ENCODE measurements at regions not wholly inside any gene's neighbourhood (a gene's known extent, or its start where the extent isn't known, plus 50 kb on each side); places are given as distances from the start of the nearest gene placed in this dataset.

- TF ChIP-seq CTCF (IDR thresholded peaks at IDR 0.05; ENCODE audit: low read depth, low read length) (no peak), EZH2phosphoT487 (IDR thresholded peaks at IDR 0.05; ENCODE audit: low read depth) (no peak)
These were observed 120.2 kb upstream of the CREB1 start for GRCh38 chr2:207409517-207409916.

Data from OCI-LY3 (cell line).